ENCODE measurements at regions not wholly inside any gene's neighbourhood (a gene's known extent, or its start where the extent isn't known, plus 50 kb on each side); places are given as distances from the start of the nearest gene placed in this dataset.

- no peak overlapping the region for H3K4me3 Mint-ChIP-seq
- H3K4me1 Mint-ChIP-seq, result no peaks in the 10 kb centered on the region
- H3K36me3 Mint-ChIP-seq, result no peaks in the 10 kb centered on the region
- no peak for DNase-seq
- peaks cover 0 to 4% of the 10 kb centered on the region in 2 donors for H3K9me3 Mint-ChIP-seq
- ATAC-seq (replicated peaks), result no peak
- H3K27ac Mint-ChIP-seq, result no peak overlapping the region
- peaks cover 0 to 6% of the 10 kb centered on the region in 2 donors for H3K27me3 Mint-ChIP-seq
Observed at GRCh38 chr4:52358883-52359321, 300.2 kb downstream of the USP46 start.

GRCh38 chr4:52366191-52366590, 292.9 kb downstream of the USP46 start:
- Mint-ChIP-seq H3K4me1 (no peaks in the 10 kb centered on the region), H3K27me3 (peaks cover 0 to 6% of the 10 kb centered on the region in 2 donors), H3K9me3 (no peaks in the 10 kb centered on the region), H3K4me3 (no peak overlapping the region), H3K27ac (no peak overlapping the region), H3K36me3 (no peaks in the 10 kb centered on the region)
- DNase-seq (no peak), ATAC-seq (replicated peaks) (no peak)

GRCh38 chr4:52366621-52367020, 292.5 kb downstream of the USP46 start:
- DNase-seq (no peak), ATAC-seq (replicated peaks) (no peak)
- H3K27me3 Mint-ChIP-seq, result peaks cover 0 to 6% of the 10 kb centered on the region in 2 donors
- no peak overlapping the region for H3K27ac Mint-ChIP-seq
- H3K4me3 Mint-ChIP-seq, result no peak overlapping the region
- no peaks in the 10 kb centered on the region for H3K4me1 Mint-ChIP-seq
- no peaks in the 10 kb centered on the region for H3K9me3 Mint-ChIP-seq
- no peaks in the 10 kb centered on the region for H3K36me3 Mint-ChIP-seq

GRCh38 chr4:52367282-52367830, 291.7 kb downstream of the USP46 start:
- no peak for ATAC-seq (replicated peaks)
- Mint-ChIP-seq H3K4me3 (no peak overlapping the region), H3K27me3 (peaks cover 0 to 6% of the 10 kb centered on the region in 2 donors), H3K4me1 (no peaks in the 10 kb centered on the region), H3K27ac (no peak overlapping the region), H3K36me3 (no peaks in the 10 kb centered on the region), H3K9me3 (no peaks in the 10 kb centered on the region)
- no peak for DNase-seq

- no peaks in the 10 kb centered on the region for H3K9me3 Mint-ChIP-seq
- no peaks in the 10 kb centered on the region for H3K36me3 Mint-ChIP-seq
- H3K4me1 Mint-ChIP-seq, result no peaks in the 10 kb centered on the region
- ATAC-seq (replicated peaks) (no peak), DNase-seq (no peak)
- no peak overlapping the region for H3K4me3 Mint-ChIP-seq
- H3K27me3 Mint-ChIP-seq, result peaks cover 0 to 8% of the 10 kb centered on the region in 2 donors
- H3K27ac Mint-ChIP-seq, result no peak overlapping the region
Observed at GRCh38 chr4:52368895-52369294, 290.2 kb downstream of the USP46 start.

- Mint-ChIP-seq H3K4me3 (no peak overlapping the region), H3K9me3 (no peaks in the 10 kb centered on the region), H3K4me1 (no peaks in the 10 kb centered on the region), H3K27me3 (peaks cover 0 to 8% of the 10 kb centered on the region in 2 donors), H3K27ac (no peak overlapping the region), H3K36me3 (no peaks in the 10 kb centered on the region)
- ATAC-seq (replicated peaks) (no peak), DNase-seq (no peak)
Observed at GRCh38 chr4:52369649-52370048, 289.5 kb downstream of the USP46 start.

GRCh38 chr4:52370576-52370975, 288.5 kb downstream of the USP46 start:
- Mint-ChIP-seq H3K9me3 (no peaks in the 10 kb centered on the region), H3K36me3 (no peaks in the 10 kb centered on the region), H3K27ac (no peak overlapping the region), H3K4me3 (no peak overlapping the region), H3K4me1 (no peaks in the 10 kb centered on the region), H3K27me3 (peaks cover 0 to 8% of the 10 kb centered on the region in 2 donors)
- DNase-seq (no peak), ATAC-seq (replicated peaks) (peak in 1 of 2 donors; percentile 19)

GRCh38 chr4:52371841-52372240, 287.3 kb downstream of the USP46 start:
- no peak for DNase-seq
- Mint-ChIP-seq H3K27ac (no peak overlapping the region), H3K4me3 (no peak overlapping the region), H3K9me3 (no peaks in the 10 kb centered on the region), H3K27me3 (peaks cover 0 to 8% of the 10 kb centered on the region in 2 donors), H3K36me3 (no peaks in the 10 kb centered on the region), H3K4me1 (no peaks in the 10 kb centered on the region)
- no peak for ATAC-seq (replicated peaks)

- H3K4me3 Mint-ChIP-seq, result no peak overlapping the region
- peaks cover 0 to 11% of the 10 kb centered on the region in 2 donors for H3K27me3 Mint-ChIP-seq
- ATAC-seq (replicated peaks) (no peak), DNase-seq (no peak)
- H3K27ac Mint-ChIP-seq, result no peak overlapping the region
- no peaks in the 10 kb centered on the region for H3K36me3 Mint-ChIP-seq
- H3K4me1 Mint-ChIP-seq, result no peaks in the 10 kb centered on the region
- no peaks in the 10 kb centered on the region for H3K9me3 Mint-ChIP-seq
Observed at GRCh38 chr4:52372269-52372668, 286.8 kb downstream of the USP46 start.

GRCh38 chr4:52372747-52373146, 286.4 kb downstream of the USP46 start:
- no peak overlapping the region for H3K4me3 Mint-ChIP-seq
- ATAC-seq (replicated peaks), result no peak
- H3K9me3 Mint-ChIP-seq, result no peaks in the 10 kb centered on the region
- H3K36me3 Mint-ChIP-seq, result no peaks in the 10 kb centered on the region
- H3K27me3 Mint-ChIP-seq, result peaks cover 0 to 11% of the 10 kb centered on the region in 2 donors
- no peaks in the 10 kb centered on the region for H3K4me1 Mint-ChIP-seq
- H3K27ac Mint-ChIP-seq, result no peak overlapping the region
- DNase-seq, result no peak

GRCh38 chr4:52373650-52374049, 285.5 kb downstream of the USP46 start:
- ATAC-seq (replicated peaks) (no peak), DNase-seq (no peak)
- no peak overlapping the region for H3K27ac Mint-ChIP-seq
- H3K4me3 Mint-ChIP-seq, result no peak overlapping the region
- no peaks in the 10 kb centered on the region for H3K4me1 Mint-ChIP-seq
- H3K9me3 Mint-ChIP-seq, result no peaks in the 10 kb centered on the region
- peaks cover 7 to 17% of the 10 kb centered on the region in 2 donors for H3K27me3 Mint-ChIP-seq
- H3K36me3 Mint-ChIP-seq, result no peaks in the 10 kb centered on the region

GRCh38 chr4:52374877-52375276, 284.2 kb downstream of the USP46 start:
- no peaks in the 10 kb centered on the region for H3K36me3 Mint-ChIP-seq
- no peaks in the 10 kb centered on the region for H3K4me1 Mint-ChIP-seq
- no peak for DNase-seq
- no peak overlapping the region for H3K4me3 Mint-ChIP-seq
- H3K27ac Mint-ChIP-seq, result no peak overlapping the region
- no peaks in the 10 kb centered on the region for H3K9me3 Mint-ChIP-seq
- H3K27me3 Mint-ChIP-seq, result peaks cover 18 to 22% of the 10 kb centered on the region in 2 donors
- no peak for ATAC-seq (replicated peaks)

- no peaks in the 10 kb centered on the region for H3K4me1 Mint-ChIP-seq
- DNase-seq (no peak), ATAC-seq (replicated peaks) (no peak)
- no peak overlapping the region for H3K4me3 Mint-ChIP-seq
- peaks cover 28 to 29% of the 10 kb centered on the region in 2 donors for H3K27me3 Mint-ChIP-seq
- no peak overlapping the region for H3K27ac Mint-ChIP-seq
- no peaks in the 10 kb centered on the region for H3K9me3 Mint-ChIP-seq
- no peaks in the 10 kb centered on the region for H3K36me3 Mint-ChIP-seq
Observed at GRCh38 chr4:52376132-52376704, 282.9 kb downstream of the USP46 start.

- Mint-ChIP-seq H3K27ac (no peak overlapping the region), H3K27me3 (peaks cover 21 to 29% of the 10 kb centered on the region in 2 donors), H3K36me3 (no peaks in the 10 kb centered on the region), H3K4me3 (no peak overlapping the region), H3K4me1 (no peaks in the 10 kb centered on the region), H3K9me3 (no peaks in the 10 kb centered on the region)
- ATAC-seq (replicated peaks), result no peak
- no peak for DNase-seq
Observed at GRCh38 chr4:52377563-52377962, 281.5 kb downstream of the USP46 start.

GRCh38 chr4:52407545-52407944, 251.6 kb downstream of the USP46 start:
- H3K27ac Mint-ChIP-seq, result no peak overlapping the region
- ATAC-seq (replicated peaks), result no peak
- peaks cover 4% of the 10 kb centered on the region in 2 donors for H3K9me3 Mint-ChIP-seq
- peaks cover 0 to 6% of the 10 kb centered on the region in 2 donors for H3K27me3 Mint-ChIP-seq
- no peaks in the 10 kb centered on the region for H3K36me3 Mint-ChIP-seq
- DNase-seq, result no peak
- H3K4me3 Mint-ChIP-seq, result no peak overlapping the region
- H3K4me1 Mint-ChIP-seq, result peaks cover 0 to 5% of the 10 kb centered on the region in 2 donors
